SIG-M5 treated with dmso at 0.1 percent for 504 hours (cell line): ENCODE measurements at regions not wholly inside any gene's neighbourhood (a gene's known extent, or its start where the extent isn't known, plus 50 kb on each side); places are given as distances from the start of the nearest gene placed in this dataset.

Experiments
- DNase-seq: peaks from one replicate; lab custom pipeline; 2025; ENCODE audit not compliant: unreplicated experiment; lab: John Stamatoyannopoulos, UW

DNA sequence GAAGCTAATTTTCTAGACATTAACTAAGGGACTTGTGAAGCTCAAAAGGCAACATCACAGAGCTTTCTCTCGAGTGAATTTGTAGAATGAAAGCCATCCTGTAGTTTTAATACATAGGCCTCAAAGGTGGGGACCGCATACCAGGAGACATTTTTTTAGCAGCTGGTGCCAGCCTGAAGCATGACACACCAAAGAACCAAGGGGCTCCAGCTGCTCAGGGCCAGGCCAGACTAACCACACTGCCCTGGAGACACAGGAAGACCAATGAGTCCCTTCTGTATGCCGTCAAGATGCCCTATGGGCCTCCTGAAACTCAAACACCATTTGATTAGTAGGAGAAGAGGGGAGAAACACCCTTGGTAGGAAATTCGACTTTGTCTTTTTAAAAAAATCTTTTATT is 113.9 kb upstream of the CACNA1E start:
- DNase-seq, result no peak

- DNase-seq, result peak; percentile 16
These were observed 99.6 kb upstream of the CACNA1E start for GRCh38 chr1:181383695-181384094.

- no peak for DNase-seq
These were observed 97.0 kb upstream of the CACNA1E start for GRCh38 chr1:181386340-181386739.

GRCh38 chr1:181386951-181387350 is 96.4 kb upstream of the CACNA1E start:
- no peak for DNase-seq

GRCh38 chr1:181387702-181388101 is 95.6 kb upstream of the CACNA1E start:
- no peak for DNase-seq

DNA sequence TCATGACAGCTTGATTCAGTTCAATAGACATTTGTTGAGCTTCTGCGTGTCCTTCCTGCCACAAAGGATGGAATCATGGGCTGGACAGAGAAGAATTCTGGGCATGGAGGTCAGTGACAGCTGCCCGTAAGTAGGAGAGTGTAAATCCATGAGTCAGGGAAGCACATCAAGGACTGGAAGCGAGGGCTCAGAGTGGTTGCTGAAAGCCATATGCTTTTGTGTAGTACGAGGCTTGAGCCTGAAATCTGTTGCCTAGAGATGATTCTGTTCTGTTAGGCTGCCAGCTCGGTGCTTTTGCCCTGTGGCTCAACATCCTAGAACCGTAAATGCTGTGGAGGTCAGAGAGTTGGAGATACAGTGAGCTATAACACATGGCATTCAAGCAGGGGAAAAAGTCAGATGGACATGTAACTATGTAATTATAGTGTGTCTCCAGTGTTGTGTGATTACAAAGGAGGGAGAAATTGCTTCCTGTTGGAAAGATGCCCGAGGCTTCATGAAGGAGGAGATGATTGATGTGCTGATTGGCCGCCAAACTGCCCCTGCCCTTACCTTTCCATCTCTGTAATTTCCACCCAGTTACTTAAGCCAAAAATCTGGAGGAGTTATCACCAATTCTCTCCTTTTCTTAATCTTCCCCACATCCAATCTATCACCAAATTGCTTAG is 92.8 kb upstream of the CACNA1E start:
- DNase-seq, result no peak

DNA sequence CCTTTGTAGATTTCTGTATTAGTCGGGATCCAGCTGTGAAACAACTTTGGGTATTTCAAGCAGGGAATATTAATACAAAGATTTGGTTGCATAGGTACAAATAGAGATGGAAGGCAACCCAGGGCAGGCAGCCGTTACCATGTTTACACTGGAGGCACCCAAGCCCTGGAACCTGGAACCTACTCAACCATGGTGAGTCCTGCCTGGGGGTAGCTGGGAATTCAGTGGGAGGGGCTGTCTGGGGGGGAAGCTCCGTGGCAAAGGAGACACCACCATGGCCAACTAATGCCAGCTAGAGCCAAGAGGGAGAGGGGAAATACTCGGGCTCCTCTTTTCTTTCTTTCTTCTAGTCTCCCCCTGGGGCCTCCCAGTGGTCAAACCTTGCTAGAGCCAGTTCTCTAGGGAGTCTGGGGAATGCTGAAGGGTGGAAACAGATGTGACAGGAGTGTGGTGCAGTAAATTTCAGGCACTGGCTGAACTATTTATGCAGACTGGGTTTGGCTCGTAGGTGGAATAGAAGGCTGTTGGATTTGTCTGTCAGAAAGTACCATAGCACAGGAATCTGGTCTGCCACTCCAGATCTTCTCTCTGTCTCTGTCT is 91.9 kb upstream of the CACNA1E start:
- DNase-seq, result no peak

GRCh38 chr1:181392133-181392532 is 91.2 kb upstream of the CACNA1E start:
- DNase-seq, result no peak

DNA sequence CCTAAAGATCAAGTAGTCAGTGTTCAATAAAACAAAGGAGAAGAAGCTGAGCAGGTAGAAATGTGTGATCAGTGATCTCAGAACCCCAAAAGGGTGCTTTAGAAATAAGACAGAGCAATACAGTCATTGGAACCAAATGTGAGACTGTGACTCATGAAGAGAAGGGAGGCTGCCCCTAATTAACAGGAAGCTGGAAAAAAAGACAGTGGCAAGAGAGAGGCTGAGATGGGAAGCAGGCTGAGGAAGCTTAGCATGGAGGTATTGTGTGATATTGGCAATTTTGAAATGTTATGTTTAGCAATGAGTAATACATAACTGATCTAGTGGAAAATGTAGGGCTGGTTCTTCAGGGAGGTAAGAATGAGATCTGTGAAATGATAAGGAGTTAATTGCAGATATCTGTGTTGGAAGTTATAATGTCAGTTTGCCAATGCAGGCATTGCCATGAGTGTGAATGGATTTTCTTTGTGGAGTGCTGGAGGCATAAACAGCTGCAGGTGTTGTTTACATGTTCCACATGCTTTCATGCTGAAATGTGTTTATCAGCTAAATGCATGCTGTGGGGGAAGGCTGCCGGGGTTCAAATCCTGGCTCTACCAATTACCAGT is 90.6 kb upstream of the CACNA1E start:
- no peak for DNase-seq

GRCh38 chr1:181394766-181395165 is 88.6 kb upstream of the CACNA1E start:
- no peak for DNase-seq

DNA sequence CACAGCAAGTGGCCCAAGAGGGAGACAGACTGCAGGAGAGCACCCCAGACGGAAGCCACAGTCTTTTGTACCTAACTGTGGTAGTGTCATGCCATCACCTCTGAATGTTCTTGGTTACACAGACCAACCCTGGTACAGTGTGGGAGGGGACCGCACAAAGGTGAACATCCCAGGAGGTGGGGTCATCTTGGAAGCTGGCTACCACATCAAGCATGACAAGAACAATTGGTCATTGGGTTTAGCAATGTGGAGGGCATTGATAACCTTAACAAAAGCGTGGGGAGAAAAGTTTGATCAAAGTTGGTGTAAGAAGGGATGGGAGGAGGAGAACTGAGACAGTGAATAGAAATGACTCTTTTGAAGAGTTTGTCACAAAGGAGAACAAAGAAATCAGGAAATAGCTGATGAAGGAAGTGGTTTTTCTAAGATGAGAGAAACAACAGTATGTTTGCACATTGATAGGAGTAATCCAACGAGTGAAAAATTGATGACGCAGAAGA is 87.1 kb upstream of the CACNA1E start:
- DNase-seq, result no peak

GRCh38 chr1:181396811-181397210 is 86.5 kb upstream of the CACNA1E start:
- DNase-seq, result no peak

GRCh38 chr1:181397845-181398244 is 85.5 kb upstream of the CACNA1E start:
- no peak for DNase-seq

GRCh38 chr1:181398544-181398943 is 84.8 kb upstream of the CACNA1E start:
- no peak for DNase-seq

- no peak for DNase-seq
These were observed 77.7 kb upstream of the CACNA1E start for GRCh38 chr1:181405584-181405983.

GRCh38 chr1:181406989-181407388 is 76.3 kb upstream of the CACNA1E start:
- DNase-seq, result no peak

DNA sequence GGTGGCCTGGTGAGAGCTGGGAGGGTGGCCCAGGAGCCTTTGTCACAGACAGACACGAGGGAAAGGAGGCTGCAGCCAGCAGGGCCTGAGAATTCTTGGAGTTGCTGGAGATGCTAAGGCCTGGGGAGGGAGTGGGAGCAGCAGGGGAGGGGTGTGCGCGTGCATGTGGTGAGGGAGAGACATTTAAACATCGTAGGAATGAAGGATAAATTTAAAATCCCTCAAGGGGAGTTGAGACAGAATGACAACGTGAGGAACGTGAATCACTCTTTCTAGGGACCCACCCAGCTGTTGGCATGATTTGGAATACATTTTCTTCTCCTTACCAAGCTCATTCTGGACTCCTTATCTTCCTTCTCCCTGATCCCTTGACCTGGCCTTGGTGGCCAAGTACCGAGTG is 73.3 kb upstream of the CACNA1E start:
- no peak for DNase-seq

DNA sequence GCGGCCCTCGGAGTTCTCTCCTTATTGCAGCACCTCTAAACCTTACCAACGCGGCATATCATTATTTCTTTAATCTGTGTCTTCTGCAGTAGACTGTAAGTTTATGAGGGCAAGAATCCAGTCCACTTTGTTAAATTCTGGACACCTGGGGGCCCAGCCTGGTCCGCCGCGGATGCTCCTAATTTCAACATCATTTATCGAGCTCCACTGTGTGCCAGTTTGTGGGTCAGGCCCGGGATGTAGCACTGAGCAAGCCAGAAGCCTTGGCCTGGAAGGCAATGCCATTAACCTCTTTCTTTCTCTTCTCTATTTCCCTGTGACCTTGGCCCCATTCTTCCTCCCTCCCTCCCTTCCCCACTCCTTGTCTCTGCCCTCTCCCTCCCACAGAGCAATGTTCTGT is 70.6 kb upstream of the CACNA1E start:
- DNase-seq, result no peak

GRCh38 chr1:181413195-181413815 is 70.0 kb upstream of the CACNA1E start:
- DNase-seq, result no peak

- DNase-seq, result no peak
These were observed 69.5 kb upstream of the CACNA1E start for GRCh38 chr1:181413836-181414235.

DNA sequence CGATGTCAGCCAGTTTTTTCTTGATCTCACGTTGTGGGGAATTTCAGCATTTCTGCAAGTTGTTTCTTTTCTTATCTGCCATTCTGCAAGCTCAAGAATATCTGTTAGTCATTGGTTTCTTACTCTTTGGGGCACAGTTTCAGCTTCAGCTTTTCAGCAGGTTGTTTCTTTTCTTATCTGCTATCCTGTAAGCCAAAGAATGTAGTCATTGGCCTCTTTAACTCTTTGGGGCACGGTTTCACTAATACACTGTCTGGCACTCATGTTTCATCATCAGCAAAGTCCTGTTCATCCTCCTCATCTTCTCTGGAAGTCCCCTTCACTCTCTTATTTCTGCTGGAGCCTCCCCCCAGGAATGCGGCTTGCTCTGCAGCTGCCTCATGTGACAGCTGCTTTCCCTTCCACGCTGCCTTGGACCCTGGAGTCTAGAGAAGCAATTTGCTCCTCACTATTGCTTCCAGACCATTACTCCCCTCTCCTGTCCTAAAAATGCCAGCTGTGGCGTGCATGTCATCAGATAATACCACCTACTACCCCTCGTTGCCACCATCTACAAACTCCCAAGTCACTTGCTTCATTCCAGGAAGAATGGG is 67.0 kb upstream of the CACNA1E start:
- DNase-seq, result no peak

- no peak for DNase-seq
These were observed 65.4 kb upstream of the CACNA1E start for GRCh38 chr1:181417915-181418314.
